ENCODE measurements at regions not wholly inside any gene's neighbourhood (a gene's known extent, or its start where the extent isn't known, plus 50 kb on each side); places are given as distances from the start of the nearest gene placed in this dataset.

DNA sequence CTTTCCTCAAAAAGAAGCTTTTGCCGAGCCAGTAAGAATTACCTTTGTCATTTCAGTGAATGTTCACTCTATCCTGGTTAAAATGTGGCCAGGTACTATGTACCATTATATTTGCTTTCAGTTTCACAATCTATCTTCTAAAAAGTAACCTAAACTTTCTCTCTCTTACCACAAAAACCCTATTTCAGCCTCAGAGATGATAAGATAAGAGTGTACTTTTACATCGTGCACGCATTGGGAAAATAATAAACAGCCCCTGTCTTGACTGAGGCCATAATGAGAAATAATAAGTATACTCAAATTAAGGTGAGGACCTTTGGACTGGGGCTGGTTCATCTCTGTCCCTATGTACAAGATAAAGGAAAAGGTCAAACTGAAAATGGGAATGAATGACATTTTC, 77.7 kb downstream of the ZNF726 start:
- no peak overlapping the region for H3K4me2 ChIP-seq (ENCODE audit: insufficient read depth, insufficient read length, low read length)
- no peak overlapping the region for H3T11ph ChIP-seq (ENCODE audit: low read length)
- no peak overlapping the region for H4K91ac ChIP-seq (ENCODE audit: insufficient read length, low read depth, low read length)
- no peak for DNase-seq
- H2AK5ac ChIP-seq (ENCODE audit: insufficient read length, low read length): no peak overlapping the region
- no peak overlapping the region for H3K27ac ChIP-seq (ENCODE audit: insufficient read length, low read depth, low read length)
- peaks cover 11 to 29% (median 13%) of the 10 kb centered on the region in 3 experiments for H3K36me3 Mint-ChIP-seq (ENCODE audit: insufficient read depth in 1 of 3, low read depth in 3 of 3)
- H2BK120ac ChIP-seq (ENCODE audit: low read depth, low read length, poor library complexity, severe bottlenecking): no peak overlapping the region
- H3K79me1 ChIP-seq (ENCODE audit: insufficient read depth, low read depth, low read length, poor library complexity, severe bottlenecking): no peaks in the 10 kb centered on the region
- no peak overlapping the region for H2BK12ac ChIP-seq (ENCODE audit: insufficient read length, low read depth, low read length)
- H3K4ac ChIP-seq (ENCODE audit: low read depth, low read length): no peak overlapping the region
- no peaks in the 10 kb centered on the region for H3K4me1 ChIP-seq (ENCODE audit: insufficient read depth, low read length)
- H3K4me3 Mint-ChIP-seq: no peak overlapping the region
- no peak overlapping the region for H3K14ac ChIP-seq (ENCODE audit: insufficient read depth, low read length)
- H4K5ac ChIP-seq (ENCODE audit: insufficient read length, low read depth, low read length): no peak overlapping the region
- TF ChIP-seq, protein P1, sequence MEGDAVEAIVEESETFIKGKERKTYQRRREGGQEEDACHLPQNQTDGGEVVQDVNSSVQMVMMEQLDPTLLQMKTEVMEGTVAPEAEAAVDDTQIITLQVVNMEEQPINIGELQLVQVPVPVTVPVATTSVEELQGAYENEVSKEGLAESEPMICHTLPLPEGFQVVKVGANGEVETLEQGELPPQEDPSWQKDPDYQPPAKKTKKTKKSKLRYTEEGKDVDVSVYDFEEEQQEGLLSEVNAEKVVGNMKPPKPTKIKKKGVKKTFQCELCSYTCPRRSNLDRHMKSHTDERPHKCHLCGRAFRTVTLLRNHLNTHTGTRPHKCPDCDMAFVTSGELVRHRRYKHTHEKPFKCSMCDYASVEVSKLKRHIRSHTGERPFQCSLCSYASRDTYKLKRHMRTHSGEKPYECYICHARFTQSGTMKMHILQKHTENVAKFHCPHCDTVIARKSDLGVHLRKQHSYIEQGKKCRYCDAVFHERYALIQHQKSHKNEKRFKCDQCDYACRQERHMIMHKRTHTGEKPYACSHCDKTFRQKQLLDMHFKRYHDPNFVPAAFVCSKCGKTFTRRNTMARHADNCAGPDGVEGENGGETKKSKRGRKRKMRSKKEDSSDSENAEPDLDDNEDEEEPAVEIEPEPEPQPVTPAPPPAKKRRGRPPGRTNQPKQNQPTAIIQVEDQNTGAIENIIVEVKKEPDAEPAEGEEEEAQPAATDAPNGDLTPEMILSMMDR (conservative IDR thresholded peaks at IDR 0.05): no peak
- H2BK20ac ChIP-seq (ENCODE audit: low read depth, low read length, poor library complexity, severe bottlenecking): no peak overlapping the region
- no peak overlapping the region for H3K18ac ChIP-seq (ENCODE audit: insufficient read length, low read depth, low read length)
- no peak overlapping the region for H2BK15ac ChIP-seq (ENCODE audit: low read depth, low read length)
- no peak overlapping the region for H4K8ac ChIP-seq (replicated peaks; ENCODE audit: insufficient read length, low read depth, low read length)
- H4K20me1 ChIP-seq (ENCODE audit: control insufficient read depth, insufficient read depth, insufficient read length): no peaks in the 10 kb centered on the region
- WGBS (ENCODE audit: extremely low coverage, insufficient read length, low lambda C conversion rate): no CpG with 5 or more reads among the region's 3 CpGs
- peaks cover 1% of the 10 kb centered on the region for H3K27me3 Mint-ChIP-seq (ENCODE audit: low read depth)
- H3K23ac ChIP-seq (ENCODE audit: insufficient read length, low read depth, low read length): no peak overlapping the region
- no peaks in the 10 kb centered on the region for H3K27me3 ChIP-seq (ENCODE audit: insufficient read depth, low read length)
- H3K23me2 ChIP-seq (ENCODE audit: insufficient read length, low read depth, low read length, poor library complexity, severe bottlenecking): no peaks in the 10 kb centered on the region
- no peak overlapping the region for H3K27ac Mint-ChIP-seq
- no peak overlapping the region for H3K56ac ChIP-seq (ENCODE audit: insufficient read length, low read depth, low read length)
- H3K9me3 ChIP-seq (ENCODE audit: control insufficient read depth, low read depth, low read length): peaks cover 77% of the 10 kb centered on the region
- no peaks in the 10 kb centered on the region for H3K4me1 Mint-ChIP-seq
- H3K9me3 Mint-ChIP-seq: peaks cover 91 to 92% of the 10 kb centered on the region in 2 experiments
- H3K79me2 ChIP-seq (ENCODE audit: insufficient read depth, low read length): no peaks in the 10 kb centered on the region
- no peak overlapping the region for H2AFZ ChIP-seq (ENCODE audit: low read length)
- H3K9ac ChIP-seq (ENCODE audit: extremely low read depth, insufficient read length, low read length): no peak overlapping the region
- H2BK5ac ChIP-seq (ENCODE audit: insufficient read length, low read length): no peak overlapping the region

Measured in H9 (cell line).